Gastroesophageal sphincter (tissue), 3 donors: ENCODE measurements at regions not wholly inside any gene's neighbourhood (a gene's known extent, or its start where the extent isn't known, plus 50 kb on each side); places are given as distances from the start of the nearest gene placed in this dataset.

Experiments used
- CTCF ChIP-seq, 4 experiments: fragments of 200-600 bp in 2 of 4; fragments of 450-650 bp in 2 of 4; sonication (generic) in 1 of 4; IDR thresholded peaks; one replicate each; pipeline ENCODE4 v1.5.1; 2017 to 2019; ENCODE audit warnings: antibody characterized with exemption in 4 of 4, mild to moderate bottlenecking in 2 of 4, moderate library complexity in 2 of 4
- POLR2A ChIP-seq, 2 donors: fragments of 450-650 bp; IDR thresholded peaks; one replicate each; pipeline ENCODE4 v1.6.1; 2017; ENCODE audit warnings: antibody characterized with exemption in 2 of 2, mild to moderate bottlenecking in 2 of 2, moderate library complexity in 1 of 2

GRCh38 chr12:39061576-39061975, 156.2 kb upstream of the CPNE8 start:
- no peak for TF ChIP-seq CTCF (IDR thresholded peaks at IDR 0.05)
- TF ChIP-seq POLR2A (IDR thresholded peaks at IDR 0.05), result no peak
